Endothelial cell of umbilical vein (primary cell): ENCODE measurements at regions not wholly inside any gene's neighbourhood (a gene's known extent, or its start where the extent isn't known, plus 50 kb on each side); places are given as distances from the start of the nearest gene placed in this dataset.

ENCODE experiments used
- EZH2 ChIP-seq: IDR thresholded peaks from 2 replicates; pipeline ENCODE4 v1.6.1; 2012; ENCODE audit warnings: borderline replicate concordance, low read depth, mild to moderate bottlenecking, moderate library complexity, low read length, inconsistent platforms; ENCODE audit not compliant: severe bottlenecking
- FOS ChIP-seq: IDR thresholded peaks from 2 replicates; pipeline ENCODE4 v1.6.1; 2011; ENCODE audit warnings: mild to moderate bottlenecking, low read length, moderate library complexity, borderline replicate concordance; ENCODE audit not compliant: insufficient read depth
- GATA2 ChIP-seq: IDR thresholded peaks from 2 replicates; pipeline ENCODE4 v1.7.0; 2011; ENCODE audit warnings: low read depth, mild to moderate bottlenecking, moderate library complexity, mixed read lengths, low read length; ENCODE audit not compliant: insufficient read length, insufficient read depth
- JUN ChIP-seq: IDR thresholded peaks from 2 replicates; pipeline ENCODE4 v1.6.1; 2011; ENCODE audit warnings: borderline replicate concordance, low read depth; ENCODE audit not compliant: insufficient read length, insufficient read depth
- MYC ChIP-seq: IDR thresholded peaks from one replicate; pipeline ENCODE4 v1.6.1; 2011; ENCODE audit warnings: mild to moderate bottlenecking, low read depth, low read length
- POLR2A ChIP-seq: IDR thresholded peaks from 2 replicates; pipeline ENCODE4 v1.6.1; 2012; ENCODE audit warnings: low read depth, mild to moderate bottlenecking, control low read depth, low read length
- POLR2AphosphoS5 ChIP-seq: IDR thresholded peaks from 2 replicates; pipeline ENCODE4 v1.6.1; 2012; ENCODE audit warnings: low read depth, mild to moderate bottlenecking, control low read depth, low read length, moderate library complexity; ENCODE audit not compliant: insufficient read depth
- TF ChIP-seq, protein P1 (sequence below), 2 donors: IDR thresholded peaks; 1 replicate in 1 of 2; 2 replicates in 1 of 2; pipeline ENCODE4 v1.5.1; 2011; ENCODE audit warnings: low read length in 2 of 2, mild to moderate bottlenecking in 2 of 2, moderate library complexity in 2 of 2, control low read depth in 1 of 2, inconsistent platforms in 1 of 2, low read depth in 1 of 2; ENCODE audit not compliant: insufficient read depth in 1 of 2; ENCODE audit errors: extremely low read depth in 1 of 2
- TF ChIP-seq, protein P2 (sequence below): IDR thresholded peaks from 2 replicates; pipeline ENCODE4 v1.6.1; 2011; ENCODE audit not compliant: insufficient read depth, insufficient read length

GRCh38 chr3:54042259-54042823, 80.0 kb upstream of the CACNA2D3 start:
- TF ChIP-seq POLR2AphosphoS5 (no peak), EZH2 (no peak), POLR2A (no peak), JUN (no peak), FOS (no peak), MYC (no peak), GATA2 (no peak)
- TF ChIP-seq, protein P1, sequence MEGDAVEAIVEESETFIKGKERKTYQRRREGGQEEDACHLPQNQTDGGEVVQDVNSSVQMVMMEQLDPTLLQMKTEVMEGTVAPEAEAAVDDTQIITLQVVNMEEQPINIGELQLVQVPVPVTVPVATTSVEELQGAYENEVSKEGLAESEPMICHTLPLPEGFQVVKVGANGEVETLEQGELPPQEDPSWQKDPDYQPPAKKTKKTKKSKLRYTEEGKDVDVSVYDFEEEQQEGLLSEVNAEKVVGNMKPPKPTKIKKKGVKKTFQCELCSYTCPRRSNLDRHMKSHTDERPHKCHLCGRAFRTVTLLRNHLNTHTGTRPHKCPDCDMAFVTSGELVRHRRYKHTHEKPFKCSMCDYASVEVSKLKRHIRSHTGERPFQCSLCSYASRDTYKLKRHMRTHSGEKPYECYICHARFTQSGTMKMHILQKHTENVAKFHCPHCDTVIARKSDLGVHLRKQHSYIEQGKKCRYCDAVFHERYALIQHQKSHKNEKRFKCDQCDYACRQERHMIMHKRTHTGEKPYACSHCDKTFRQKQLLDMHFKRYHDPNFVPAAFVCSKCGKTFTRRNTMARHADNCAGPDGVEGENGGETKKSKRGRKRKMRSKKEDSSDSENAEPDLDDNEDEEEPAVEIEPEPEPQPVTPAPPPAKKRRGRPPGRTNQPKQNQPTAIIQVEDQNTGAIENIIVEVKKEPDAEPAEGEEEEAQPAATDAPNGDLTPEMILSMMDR (IDR thresholded peaks at IDR 0.05; ENCODE audit: extremely low read depth in 1 of 2, insufficient read depth in 1 of 2, low read depth in 1 of 2, low read length in 2 of 2), result no peak
- TF ChIP-seq, protein P2, sequence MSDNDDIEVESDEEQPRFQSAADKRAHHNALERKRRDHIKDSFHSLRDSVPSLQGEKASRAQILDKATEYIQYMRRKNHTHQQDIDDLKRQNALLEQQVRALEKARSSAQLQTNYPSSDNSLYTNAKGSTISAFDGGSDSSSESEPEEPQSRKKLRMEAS, result no peak
